Prostate gland (tissue), 2 donors: ENCODE measurements at regions not wholly inside any gene's neighbourhood (a gene's known extent, or its start where the extent isn't known, plus 50 kb on each side); places are given as distances from the start of the nearest gene placed in this dataset.

Experiments used
- CTCF ChIP-seq, 4 experiments: fragments of 200-600 bp in 2 of 4; fragments of 450-650 bp in 2 of 4; sonication (generic) in 2 of 4; IDR thresholded peaks; 1 replicate in 3 of 4; 2 replicates in 1 of 4; pipeline ENCODE4 v1.5.1; 2016 to 2019; ENCODE audit warnings: antibody characterized with exemption in 4 of 4, mild to moderate bottlenecking in 2 of 4, moderate library complexity in 2 of 4
- POLR2A ChIP-seq: fragments of 450-650 bp; IDR thresholded peaks from one replicate; pipeline ENCODE4 v1.6.1; 2016; ENCODE audit warnings: antibody characterized with exemption, mild to moderate bottlenecking
- POLR2AphosphoS5 ChIP-seq: sonication (generic); formaldehyde crosslinking; IDR thresholded peaks from one replicate; pipeline ENCODE4 v1.6.1; 2017; ENCODE audit warnings: antibody characterized with exemption

- no peak for TF ChIP-seq POLR2A
- TF ChIP-seq POLR2AphosphoS5, result no peak
- TF ChIP-seq CTCF (IDR thresholded peaks at IDR 0.05), result no peak
Measured at GRCh38 chr5:174235221-174236011, 189.9 kb downstream of the NSG2 start.
